ENCODE measurements at regions not wholly inside any gene's neighbourhood (a gene's known extent, or its start where the extent isn't known, plus 50 kb on each side); places are given as distances from the start of the nearest gene placed in this dataset.
"Not testable (repeated sequence)": the region's sequence is repeated elsewhere in the genome, so short reads cannot be mapped to it uniquely, and the experiment has no call there.

DNA sequence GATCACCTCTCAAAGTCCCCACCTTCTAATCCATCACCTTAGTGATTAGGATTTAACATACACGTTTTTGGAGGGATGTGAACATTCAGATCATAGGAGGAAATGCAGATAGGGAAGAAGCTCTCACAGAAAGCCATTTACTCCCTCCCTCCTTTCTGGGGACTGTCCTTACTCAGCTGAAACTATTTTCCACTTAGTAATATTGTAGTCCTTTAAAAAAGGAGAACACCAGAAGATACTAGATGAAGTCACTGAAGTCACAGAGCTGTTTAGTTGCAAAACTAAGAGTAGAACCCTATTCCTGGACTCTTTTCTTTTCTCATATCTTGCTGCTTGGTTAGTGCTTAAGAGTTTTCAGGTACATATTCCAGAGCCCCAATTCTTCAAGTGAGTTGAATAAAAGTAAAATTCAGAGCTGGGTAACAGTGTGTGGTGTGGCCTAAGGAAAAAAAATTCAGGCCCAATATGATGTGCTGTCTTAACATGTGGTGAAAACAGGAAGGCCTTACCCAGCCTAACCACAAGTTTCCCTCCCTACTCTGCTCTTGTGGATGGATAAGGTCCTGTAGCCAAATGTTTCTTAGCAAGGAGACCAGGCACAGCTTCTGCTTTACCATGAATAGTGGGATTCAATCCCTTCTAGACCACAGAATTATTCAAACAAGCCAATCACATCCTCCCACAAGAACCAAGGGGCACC is 135.7 kb downstream of the INHBA start:
- DNase-seq (ENCODE audit: low read depth in 2 of 2) = peak in 1 of 2 donors; percentile 33
- H3K4me3 ChIP-seq (replicated peaks in 1 of 2; ENCODE audit: low read depth in 2 of 2, low read length in 2 of 2) = no peak overlapping the region
- TF ChIP-seq, protein P1, sequence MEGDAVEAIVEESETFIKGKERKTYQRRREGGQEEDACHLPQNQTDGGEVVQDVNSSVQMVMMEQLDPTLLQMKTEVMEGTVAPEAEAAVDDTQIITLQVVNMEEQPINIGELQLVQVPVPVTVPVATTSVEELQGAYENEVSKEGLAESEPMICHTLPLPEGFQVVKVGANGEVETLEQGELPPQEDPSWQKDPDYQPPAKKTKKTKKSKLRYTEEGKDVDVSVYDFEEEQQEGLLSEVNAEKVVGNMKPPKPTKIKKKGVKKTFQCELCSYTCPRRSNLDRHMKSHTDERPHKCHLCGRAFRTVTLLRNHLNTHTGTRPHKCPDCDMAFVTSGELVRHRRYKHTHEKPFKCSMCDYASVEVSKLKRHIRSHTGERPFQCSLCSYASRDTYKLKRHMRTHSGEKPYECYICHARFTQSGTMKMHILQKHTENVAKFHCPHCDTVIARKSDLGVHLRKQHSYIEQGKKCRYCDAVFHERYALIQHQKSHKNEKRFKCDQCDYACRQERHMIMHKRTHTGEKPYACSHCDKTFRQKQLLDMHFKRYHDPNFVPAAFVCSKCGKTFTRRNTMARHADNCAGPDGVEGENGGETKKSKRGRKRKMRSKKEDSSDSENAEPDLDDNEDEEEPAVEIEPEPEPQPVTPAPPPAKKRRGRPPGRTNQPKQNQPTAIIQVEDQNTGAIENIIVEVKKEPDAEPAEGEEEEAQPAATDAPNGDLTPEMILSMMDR (IDR thresholded peaks at IDR 0.05; ENCODE audit: low read depth, low read length) = no peak

DNA sequence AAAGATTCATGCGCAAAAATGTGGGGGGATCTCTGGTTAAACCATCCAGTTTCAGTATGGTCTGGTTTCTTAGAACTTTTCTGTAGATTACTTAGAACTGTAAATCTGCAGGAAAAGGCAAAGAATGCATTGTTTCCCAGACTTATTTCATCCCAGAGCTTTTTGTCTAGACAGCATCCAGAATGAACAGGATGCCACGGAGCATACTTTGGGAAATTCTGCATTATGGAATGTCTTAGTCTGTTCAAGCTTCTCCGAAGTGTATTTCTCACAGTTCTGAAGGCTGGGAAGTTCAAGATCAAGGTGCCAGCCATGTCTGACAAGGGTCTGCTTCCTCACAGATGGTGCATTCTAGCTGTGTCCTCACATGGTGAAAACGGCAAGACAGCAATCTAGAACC is 136.3 kb downstream of the INHBA start:
- TF ChIP-seq, protein P1 (IDR thresholded peaks at IDR 0.05; ENCODE audit: low read depth, low read length) = no peak
- no peak for DNase-seq (ENCODE audit: low read depth in 2 of 2)
- H3K4me3 ChIP-seq (replicated peaks in 1 of 2; ENCODE audit: low read depth in 2 of 2, low read length in 2 of 2) = no peak overlapping the region

DNA sequence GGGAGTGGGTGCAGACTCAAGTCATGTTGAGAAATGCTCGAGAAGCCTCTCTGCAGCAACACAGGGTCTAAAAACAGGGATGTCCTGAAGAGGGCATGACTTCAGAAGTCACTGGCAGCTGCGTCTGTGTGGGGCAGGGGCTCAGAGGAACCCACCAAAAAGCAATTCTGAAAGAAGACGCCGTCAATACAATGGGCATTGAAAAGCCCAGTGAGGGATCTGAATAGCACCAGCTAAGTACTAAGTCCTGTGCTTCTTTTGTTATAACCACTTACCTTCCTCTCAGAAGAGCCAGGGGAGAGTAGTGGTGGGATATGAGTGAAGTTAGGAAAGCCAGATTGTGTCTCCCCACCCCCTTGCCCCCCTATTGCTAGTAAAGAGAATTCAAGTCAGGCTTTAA is 137.2 kb downstream of the INHBA start:
- TF ChIP-seq, protein P1 (IDR thresholded peaks at IDR 0.05; ENCODE audit: low read depth, low read length) = no peak
- DNase-seq (ENCODE audit: low read depth in 2 of 2) = no peak
- no peak overlapping the region for H3K4me3 ChIP-seq (replicated peaks in 1 of 2; ENCODE audit: low read depth in 2 of 2, low read length in 2 of 2)

DNA sequence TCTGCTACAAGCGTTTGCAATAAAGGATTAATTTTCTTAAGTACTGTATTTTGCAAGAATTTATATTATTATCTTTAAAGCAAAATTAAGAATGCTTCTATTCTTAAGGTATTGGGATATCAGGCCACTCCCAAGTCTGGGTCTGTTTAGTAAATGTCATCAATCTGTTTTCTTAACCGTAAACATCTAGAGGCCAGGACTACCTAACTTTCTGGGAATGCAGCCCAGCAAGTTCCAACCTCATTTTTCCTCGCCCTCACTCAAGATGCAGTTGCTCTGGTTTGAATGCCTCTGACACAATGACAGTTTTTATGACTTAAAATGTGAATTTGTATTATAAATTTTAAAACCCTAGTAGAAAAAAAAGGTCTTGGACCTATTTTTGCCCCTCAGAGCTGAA is 143.5 kb downstream of the INHBA start:
- TF ChIP-seq, protein P1 (IDR thresholded peaks at IDR 0.05; ENCODE audit: low read depth, low read length) = no peak
- no peak overlapping the region for H3K4me3 ChIP-seq (replicated peaks in 1 of 2; ENCODE audit: low read depth in 2 of 2, low read length in 2 of 2)
- DNase-seq (ENCODE audit: low read depth in 2 of 2) = no peak

DNA sequence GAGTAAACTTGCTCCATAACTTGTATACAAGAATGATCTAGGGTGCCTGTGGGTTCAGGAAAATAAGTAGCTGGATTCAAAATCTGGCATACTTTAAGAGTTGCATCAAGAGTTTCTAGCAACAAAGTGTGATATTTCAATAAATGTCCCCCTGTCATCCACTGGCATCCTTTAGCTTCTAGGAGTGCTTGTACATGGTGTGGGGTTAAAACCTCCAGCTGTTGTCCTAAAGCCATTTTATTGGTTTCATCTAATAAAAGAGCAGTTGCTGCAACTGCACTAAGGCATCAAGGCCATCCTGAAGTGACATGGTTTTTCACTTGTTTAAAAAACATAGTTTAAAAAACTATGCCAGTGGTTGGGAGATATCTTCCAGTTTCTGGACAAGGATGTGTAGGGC is 148.4 kb downstream of the INHBA start:
- TF ChIP-seq, protein P1 (IDR thresholded peaks at IDR 0.05; ENCODE audit: low read depth, low read length) = no peak
- no peak for DNase-seq (ENCODE audit: low read depth in 2 of 2)
- H3K4me3 ChIP-seq (replicated peaks in 1 of 2; ENCODE audit: low read depth in 2 of 2, low read length in 2 of 2) = no peak overlapping the region

DNA sequence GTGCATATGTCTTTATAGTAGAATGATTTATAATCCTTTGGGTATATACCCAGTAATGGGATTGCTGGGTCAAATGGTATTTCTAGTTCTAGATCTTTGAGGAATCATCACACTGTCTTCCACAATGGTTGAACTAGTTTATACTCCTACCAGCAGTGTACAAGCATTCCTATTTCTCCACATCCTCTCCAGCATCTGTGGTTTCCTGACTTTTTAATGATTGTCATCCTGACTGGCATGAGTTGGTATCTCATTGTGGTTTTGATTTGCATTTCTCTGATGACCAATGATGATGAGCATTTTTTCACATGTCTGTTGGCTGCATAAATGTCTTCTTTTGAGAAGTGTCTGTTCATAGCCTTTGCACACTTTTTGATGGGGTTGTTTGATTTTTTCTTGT is 152.8 kb downstream of the INHBA start:
- H3K4me3 ChIP-seq (replicated peaks in 1 of 2; ENCODE audit: low read depth in 2 of 2, low read length in 2 of 2); DNase-seq (ENCODE audit: low read depth in 2 of 2): not testable (repeated sequence)

DNA sequence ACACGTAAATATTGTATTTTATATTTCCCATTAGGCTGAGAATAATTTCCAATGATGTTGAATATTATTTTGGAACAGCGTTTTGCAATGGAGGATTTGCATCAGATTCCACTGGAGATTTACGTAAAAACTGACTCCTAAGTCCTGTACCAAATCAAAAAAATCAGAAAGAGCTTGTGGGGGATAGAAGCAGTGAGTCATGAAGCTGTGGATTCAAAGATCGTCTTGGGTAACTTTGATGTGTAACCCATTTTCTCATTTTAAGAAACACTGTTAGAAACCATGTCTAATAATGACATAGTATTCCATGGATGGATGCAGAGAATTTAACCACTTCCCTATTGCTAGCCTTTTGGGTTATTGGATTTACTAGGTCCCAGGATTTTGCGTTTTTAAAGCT is 158.6 kb downstream of the INHBA start:
- no peak overlapping the region for H3K4me3 ChIP-seq (replicated peaks in 1 of 2; ENCODE audit: low read depth in 2 of 2, low read length in 2 of 2)
- peak in 1 of 2 donors; percentile 44 for DNase-seq (ENCODE audit: low read depth in 2 of 2)
- TF ChIP-seq, protein P1 (IDR thresholded peaks at IDR 0.05; ENCODE audit: low read depth, low read length) = no peak

Data from cardiac fibroblast (primary cell).